GM18870 (cell line): ENCODE measurements at regions not wholly inside any gene's neighbourhood (a gene's known extent, or its start where the extent isn't known, plus 50 kb on each side); places are given as distances from the start of the nearest gene placed in this dataset.
"Not testable (repeated sequence)": the region's sequence is repeated elsewhere in the genome, so short reads cannot be mapped to it uniquely, and the experiment has no call there.

ENCODE experiments used
- ATAC-seq: cut with Tn5 transposase; IDR thresholded peaks from one replicate; pipeline ENCODE4 v1.9.1; 2021; ENCODE audit warnings: moderate library complexity; ENCODE audit not compliant: unreplicated experiment

- ATAC-seq, result no peak
These were observed 73.7 kb downstream of the GEMIN8 start for GRCh38 chrX:13955975-13956374.

- ATAC-seq, result no peak
These were observed 74.5 kb downstream of the GEMIN8 start for GRCh38 chrX:13955095-13955647.

DNA sequence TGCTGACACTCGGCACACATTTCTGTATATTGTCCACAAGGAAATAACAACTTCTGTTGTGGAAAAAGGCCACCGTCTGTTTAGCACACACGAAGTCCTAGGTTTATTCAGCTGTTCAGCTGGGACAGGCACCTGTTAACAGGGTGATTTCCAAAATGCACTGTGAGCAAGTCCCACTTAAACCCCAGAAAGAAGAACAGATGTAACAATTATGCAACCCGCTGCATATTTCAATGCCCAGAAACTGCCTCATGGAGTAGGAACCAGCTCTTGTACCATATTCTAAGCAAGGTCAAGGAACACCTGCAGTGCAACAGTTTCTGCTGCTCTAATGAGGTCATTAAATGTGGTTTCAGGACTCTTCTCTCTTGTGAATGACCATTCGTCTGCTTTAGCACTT is 77.1 kb downstream of the GEMIN8 start:
- ATAC-seq, result no peak

GRCh38 chrX:13946223-13946622 is 83.5 kb downstream of the GEMIN8 start:
- not testable (repeated sequence) for ATAC-seq

- not testable (repeated sequence) for ATAC-seq
These were observed 83.9 kb downstream of the GEMIN8 start for GRCh38 chrX:13945787-13946186.

GRCh38 chrX:13940671-13941070 is 89.0 kb downstream of the GEMIN8 start:
- no peak for ATAC-seq

DNA sequence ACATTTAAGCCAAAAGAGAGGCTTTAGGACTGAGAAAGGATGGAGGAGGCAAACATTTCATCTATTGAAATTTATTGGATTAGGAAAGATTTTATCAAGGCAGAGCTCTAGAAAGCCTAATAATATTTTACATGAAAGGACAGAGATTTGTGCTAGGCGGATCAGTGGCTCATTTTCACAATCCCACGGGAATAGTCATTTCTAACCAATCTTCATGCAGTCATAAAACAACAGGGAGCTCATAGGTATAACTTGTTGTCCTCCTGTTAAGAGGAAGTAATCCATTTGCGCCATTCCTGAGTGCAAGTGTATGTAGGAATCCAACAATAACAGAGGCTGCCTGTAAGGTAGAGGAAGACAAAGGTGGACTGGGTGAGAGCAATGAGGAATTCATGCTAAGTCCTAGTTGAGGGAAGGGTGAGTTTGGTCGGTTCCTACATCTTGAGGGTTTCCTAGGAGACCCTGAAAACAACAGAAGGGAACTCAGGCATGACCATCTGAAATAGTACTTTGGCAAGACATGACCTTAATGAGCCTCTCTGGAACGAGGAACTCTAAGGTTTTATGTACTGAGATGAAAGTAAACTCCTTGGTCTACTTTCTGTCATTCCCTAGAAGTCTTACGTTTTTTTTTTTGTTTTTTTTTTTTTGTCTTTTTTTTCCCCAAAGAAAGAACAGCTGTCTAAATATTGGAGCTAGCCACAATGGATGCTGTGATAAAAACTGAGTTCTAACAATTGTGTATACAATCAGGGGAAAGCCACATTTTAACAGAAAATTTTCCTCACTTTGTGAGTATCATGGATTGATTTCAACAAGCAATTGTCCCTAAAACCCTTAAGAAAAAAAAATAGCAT is 89.7 kb downstream of the GEMIN8 start:
- ATAC-seq, result no peak

DNA sequence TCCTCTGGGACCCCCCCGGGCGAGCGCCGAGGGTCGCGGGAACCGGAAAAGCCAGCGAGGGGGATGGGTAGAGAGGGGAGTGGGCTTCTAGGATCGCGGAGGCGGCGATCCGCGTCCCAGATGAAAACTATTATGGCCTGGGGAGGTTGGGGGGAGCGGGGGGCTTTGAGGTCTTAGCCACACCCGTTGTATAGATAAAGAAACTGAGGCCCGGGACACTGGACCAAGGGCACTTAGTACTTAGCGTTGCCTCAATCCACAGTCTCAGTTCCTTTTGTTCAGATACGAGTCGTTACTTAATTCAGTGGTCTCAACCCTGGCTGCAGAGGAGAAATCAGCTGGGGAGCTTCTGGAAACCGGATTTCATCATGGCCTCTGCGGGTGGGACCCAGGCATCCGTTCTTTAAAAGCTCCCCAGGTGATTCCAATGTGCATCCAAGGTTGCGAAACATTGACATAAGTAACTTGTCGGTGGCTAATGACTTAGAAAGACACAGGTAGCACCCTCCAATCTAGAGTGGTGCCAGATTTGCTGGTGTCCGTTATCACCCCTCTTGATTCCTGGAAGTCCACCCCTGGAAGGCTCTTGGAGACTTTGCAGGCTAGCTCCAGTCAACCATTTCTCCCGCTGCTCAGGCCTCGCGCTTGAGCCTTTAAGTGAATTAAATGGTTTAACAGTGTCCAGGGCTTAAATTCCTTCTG is 90.7 kb downstream of the GEMIN8 start:
- ATAC-seq, result no peak

DNA sequence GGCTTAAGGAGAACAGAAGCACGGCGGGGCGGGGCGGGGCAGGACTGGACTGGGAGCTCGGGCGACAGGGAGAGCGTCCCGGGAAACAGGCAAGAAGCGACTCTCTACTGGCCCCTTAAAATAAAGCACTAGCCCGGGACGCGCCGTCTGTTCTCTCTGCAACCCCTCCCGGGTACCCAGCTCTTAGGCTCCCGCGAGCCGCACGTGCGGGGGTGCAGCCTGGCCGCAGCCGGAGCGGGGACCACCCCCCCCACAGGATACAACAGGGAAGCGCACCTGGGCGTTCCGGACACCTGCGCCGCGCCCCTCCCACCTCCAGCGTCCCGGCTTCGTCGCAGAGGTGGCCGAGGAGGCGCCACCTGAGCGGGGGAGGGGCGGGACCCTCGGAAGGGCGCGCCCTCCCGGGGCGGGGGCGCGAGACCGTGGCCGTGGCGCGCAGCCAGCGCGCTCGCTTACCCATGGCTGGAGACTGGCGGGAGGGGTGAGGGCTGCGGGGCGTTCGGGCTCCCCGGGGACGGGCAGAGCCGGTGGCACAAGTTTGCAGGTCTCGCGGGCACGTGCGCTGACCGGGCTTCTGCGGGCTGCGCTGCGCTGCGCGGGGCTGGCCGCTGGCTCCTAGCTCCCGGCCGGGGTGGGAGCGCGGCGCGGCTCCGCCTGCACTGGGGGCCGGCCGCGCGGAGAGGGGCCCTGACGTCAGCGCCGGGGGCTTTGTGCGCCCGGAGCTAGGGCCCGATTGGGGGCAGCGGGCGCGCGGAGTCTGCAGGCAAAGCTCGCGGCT is 91.5 kb downstream of the GEMIN8 start:
- no peak for ATAC-seq

GRCh38 chrX:13937370-13938050 is 92.2 kb downstream of the GEMIN8 start:
- no peak for ATAC-seq

DNA sequence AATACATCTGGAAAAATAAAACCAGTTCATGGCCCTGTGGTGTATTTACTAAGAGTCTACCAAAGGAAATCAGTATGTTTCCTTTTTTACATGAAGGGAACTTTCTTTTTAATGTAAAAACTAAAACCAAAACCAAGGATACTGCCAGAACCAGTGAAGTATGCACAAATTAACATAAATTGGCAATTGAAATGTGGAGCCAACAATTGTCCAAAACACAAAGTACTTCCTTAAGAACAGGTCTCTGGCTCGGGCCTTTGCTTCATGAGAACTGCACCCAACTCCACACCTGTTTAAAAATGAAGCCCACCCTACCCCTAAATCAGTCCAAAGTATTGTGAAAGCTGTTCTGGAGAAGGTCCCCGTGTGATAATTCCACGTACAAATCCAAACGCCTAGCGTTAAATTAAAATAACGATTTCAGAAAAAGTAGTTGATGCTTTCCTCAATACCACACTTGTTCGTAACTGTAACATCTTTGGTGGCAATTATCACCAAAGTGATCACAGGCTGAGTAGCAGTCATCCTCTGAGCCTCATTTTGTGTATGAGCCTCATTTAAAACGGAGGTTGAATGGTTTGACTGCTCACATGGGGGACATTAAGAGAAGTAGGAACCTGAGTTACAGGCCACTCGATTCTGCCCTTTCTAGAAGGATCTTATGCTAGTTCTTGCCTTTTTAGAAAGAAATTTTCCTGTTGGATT is 93.0 kb downstream of the GEMIN8 start:
- ATAC-seq, result no peak

GRCh38 chrX:13934731-13935130 is 95.0 kb downstream of the GEMIN8 start:
- no peak for ATAC-seq

- ATAC-seq, result no peak
These were observed 95.8 kb downstream of the GEMIN8 start for GRCh38 chrX:13933851-13934250.

DNA sequence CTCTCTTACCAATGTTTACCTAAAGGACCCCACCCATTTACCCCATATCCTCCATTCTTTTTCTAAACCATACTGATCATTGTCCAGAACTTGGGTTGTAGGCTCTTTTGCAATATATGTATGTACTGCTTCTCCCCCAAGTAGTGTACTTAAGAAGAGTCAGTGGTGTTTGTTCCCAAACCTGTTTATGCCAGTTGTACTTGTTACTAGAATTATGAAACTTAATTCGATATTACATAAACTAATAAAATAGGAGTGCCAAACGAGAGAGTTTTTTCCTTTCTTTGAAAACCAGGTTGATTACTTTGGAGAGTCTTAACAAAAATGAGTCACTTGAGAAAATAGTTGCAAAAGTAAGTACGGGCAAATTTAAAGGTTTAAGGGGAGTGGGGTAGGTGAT is 96.3 kb downstream of the GEMIN8 start:
- no peak for ATAC-seq

- no peak for ATAC-seq
These were observed 97.3 kb downstream of the GEMIN8 start for GRCh38 chrX:13932416-13932815.

DNA sequence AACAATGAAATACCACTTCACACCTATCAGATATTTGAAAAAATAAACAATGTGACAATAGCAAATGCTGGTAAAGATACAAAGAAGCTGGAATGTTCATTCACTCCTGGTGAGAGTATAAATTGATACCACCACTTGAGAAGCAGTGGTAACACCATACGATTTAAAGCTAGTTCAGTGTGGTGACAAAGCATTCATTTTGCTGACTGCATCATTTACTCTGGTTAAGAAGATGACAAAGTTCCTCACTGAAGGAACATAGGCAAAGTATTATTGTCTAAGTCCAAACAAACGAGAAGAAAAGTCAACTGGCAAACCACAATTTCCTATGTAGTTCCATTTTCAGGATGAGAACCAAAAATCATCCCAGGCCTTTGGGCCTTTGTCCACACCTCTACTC is 102.5 kb downstream of the GEMIN8 start:
- no peak for ATAC-seq

- no peak for ATAC-seq
These were observed 105.8 kb downstream of the GEMIN8 start for GRCh38 chrX:13923845-13924244.

GRCh38 chrX:13923289-13923688 is 106.4 kb upstream of the GPM6B start:
- no peak for ATAC-seq

GRCh38 chrX:13917507-13917906 is 100.6 kb upstream of the GPM6B start:
- no peak for ATAC-seq

DNA sequence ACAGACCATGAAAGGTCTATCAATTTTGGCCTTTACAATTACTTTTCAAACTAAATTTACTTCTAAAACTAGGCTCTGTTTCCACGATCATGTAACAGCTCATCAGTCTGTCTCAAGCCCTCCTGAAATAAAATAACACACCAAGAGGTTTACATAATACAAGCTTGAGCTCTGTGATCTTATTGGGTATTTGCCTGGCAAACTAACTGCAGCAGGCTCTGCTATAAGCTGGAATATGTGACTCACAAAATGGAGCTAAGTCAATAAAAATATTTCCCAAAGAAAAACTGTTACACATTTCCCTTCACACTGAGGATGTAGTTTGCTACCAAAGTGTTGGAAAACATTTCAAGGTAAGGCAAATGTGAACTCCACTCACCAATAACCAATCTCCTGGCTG is 94.7 kb upstream of the GPM6B start:
- ATAC-seq, result no peak
